ENCODE measurements at regions not wholly inside any gene's neighbourhood (a gene's known extent, or its start where the extent isn't known, plus 50 kb on each side); places are given as distances from the start of the nearest gene placed in this dataset.

DNA sequence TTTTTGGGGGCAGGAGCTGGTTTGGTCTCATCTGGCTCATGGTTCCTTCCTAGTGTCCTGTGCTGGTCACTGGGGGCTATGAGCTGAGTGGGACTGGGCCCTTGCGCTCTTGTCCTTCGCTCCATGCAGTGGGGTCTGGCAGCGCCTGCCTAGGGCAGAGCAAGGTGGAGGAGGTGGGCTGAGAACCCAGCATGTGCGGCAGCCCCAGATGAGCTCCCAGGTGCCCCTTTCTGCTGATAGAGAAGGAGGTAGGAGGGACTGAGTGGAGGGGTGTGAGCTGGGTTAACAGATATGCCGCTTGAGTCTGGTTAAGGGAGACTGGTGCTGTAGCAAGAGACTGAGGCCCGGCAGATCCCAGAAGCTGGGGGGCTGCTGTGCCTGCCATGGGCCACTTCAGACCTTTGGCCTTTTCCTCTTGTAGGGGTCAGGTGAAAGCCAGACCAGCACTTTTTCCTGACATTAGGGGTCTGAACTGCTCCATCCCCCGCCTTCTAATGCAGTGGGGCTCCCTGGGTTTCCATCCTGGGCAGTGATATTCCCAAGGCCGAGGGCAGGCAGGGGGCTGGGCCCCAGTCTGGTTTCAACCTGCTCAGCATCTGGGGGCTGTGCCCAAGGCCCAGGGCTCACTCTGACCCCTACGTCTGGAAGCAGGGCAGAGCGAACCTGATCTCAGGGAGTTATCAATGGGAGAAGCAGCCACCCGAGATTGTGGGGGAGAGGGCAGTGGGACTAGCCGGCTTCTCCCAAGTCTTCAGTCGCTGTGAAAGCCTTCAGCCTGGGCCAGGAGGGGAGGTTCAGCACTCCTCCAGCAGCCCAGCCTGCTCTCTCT lies 62.9 kb upstream of the PRR23C start:
- Mint-ChIP-seq H3K4me1 (no peaks in the 10 kb centered on the region), H3K36me3 (no peaks in the 10 kb centered on the region), H3K27ac (no peak overlapping the region), H3K4me3 (no peak overlapping the region), H3K27me3 (ENCODE audit: low read depth) (peaks cover 6% of the 10 kb centered on the region; the same call in 1 of the 2 replicates), H3K9me3 (no peaks in the 10 kb centered on the region)
- no peak for TF ChIP-seq ZNF219 (CRISPR knock-in tag; IDR thresholded peaks at IDR 0.05; ENCODE audit: borderline replicate concordance)
- TF ChIP-seq FOXJ3 (CRISPR knock-in tag; IDR thresholded peaks at IDR 0.05; ENCODE audit: borderline replicate concordance): no peak
- TF ChIP-seq ZNF317 (CRISPR knock-in tag; IDR thresholded peaks at IDR 0.05; ENCODE audit: borderline replicate concordance, low read depth): no peak
- no peak for TF ChIP-seq CREM (CRISPR knock-in tag; IDR thresholded peaks at IDR 0.05)
- no peak for TF ChIP-seq GRHL2 (CRISPR knock-in tag; IDR thresholded peaks at IDR 0.05; ENCODE audit: insufficient replicate concordance, severe bottlenecking)
- TF ChIP-seq ZNF423 (CRISPR knock-in tag; IDR thresholded peaks at IDR 0.05): no peak
- TF ChIP-seq, protein P1, sequence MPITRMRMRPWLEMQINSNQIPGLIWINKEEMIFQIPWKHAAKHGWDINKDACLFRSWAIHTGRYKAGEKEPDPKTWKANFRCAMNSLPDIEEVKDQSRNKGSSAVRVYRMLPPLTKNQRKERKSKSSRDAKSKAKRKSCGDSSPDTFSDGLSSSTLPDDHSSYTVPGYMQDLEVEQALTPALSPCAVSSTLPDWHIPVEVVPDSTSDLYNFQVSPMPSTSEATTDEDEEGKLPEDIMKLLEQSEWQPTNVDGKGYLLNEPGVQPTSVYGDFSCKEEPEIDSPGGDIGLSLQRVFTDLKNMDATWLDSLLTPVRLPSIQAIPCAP (CRISPR knock-in tag; IDR thresholded peaks at IDR 0.05): no peak
- TF ChIP-seq KAT7 (CRISPR knock-in tag; IDR thresholded peaks at IDR 0.05; ENCODE audit: borderline replicate concordance): no peak
- DNase-seq (ENCODE audit: low spot score) (no peak), ATAC-seq (no peak)
- ChIA-PET CTCF (interaction anchor here (1.7 to 2.5 kb wide), 2 partner anchors 212 to 221 kb away, joined by 5 to 8 read pairs; no protein-coding TSS in a partner anchor), POLR2A (interaction anchor here (0.5 to 0.6 kb wide), 2 partner anchors 146 to 187 kb away, joined by 3 to 4 read pairs; no protein-coding TSS in a partner anchor)

DNA sequence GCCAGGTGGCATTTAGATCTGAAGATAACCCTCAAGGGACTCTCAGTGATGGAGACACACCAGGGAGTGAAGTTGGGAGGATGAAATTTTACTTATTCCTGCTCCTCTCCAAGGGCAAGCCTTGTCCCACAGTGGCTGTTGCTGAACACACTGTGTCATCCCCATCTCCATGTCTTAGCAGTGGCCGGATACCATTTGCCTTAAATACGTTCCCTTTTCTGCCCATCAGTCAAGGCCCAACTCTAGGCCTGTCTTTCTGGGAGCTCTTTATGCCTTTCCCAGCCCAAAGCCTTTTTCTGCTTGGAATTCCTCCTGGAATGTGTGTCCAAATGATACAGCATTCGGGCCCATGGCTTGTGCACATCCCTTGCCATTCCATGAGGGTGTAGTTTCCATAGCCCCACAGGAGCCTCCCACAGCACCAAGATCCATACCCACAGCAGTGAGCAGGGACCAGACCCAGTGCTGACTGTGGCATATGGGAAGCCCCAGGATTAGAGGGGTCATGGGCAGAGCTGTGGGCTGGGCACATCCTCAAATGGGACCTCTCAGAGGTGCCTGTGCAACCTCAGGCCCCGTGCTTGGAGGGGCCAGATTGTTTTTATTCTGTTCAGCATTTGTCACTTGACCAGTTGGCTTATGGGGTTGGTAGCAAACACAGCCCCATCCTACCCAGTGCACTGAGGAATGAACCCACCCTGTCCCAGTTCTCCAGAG lies 63.7 kb upstream of the PRR23C start:
- POLR2A ChIA-PET: no interaction called here
- DNase-seq (ENCODE audit: low spot score): no peak
- no peaks in the 10 kb centered on the region for H3K4me1 Mint-ChIP-seq
- H3K36me3 Mint-ChIP-seq: no peaks in the 10 kb centered on the region
- TF ChIP-seq FOXJ3 (CRISPR knock-in tag; IDR thresholded peaks at IDR 0.05; ENCODE audit: borderline replicate concordance) (no peak), CBFB (CRISPR knock-in tag; IDR thresholded peaks at IDR 0.05; ENCODE audit: low read depth) (no peak), ETV6 (CRISPR knock-in tag; IDR thresholded peaks at IDR 0.05) (no peak), CREB1 (CRISPR knock-in tag; IDR thresholded peaks at IDR 0.05) (no peak), ZNF138 (CRISPR knock-in tag; conservative IDR thresholded peaks at IDR 0.05) (no peak), ZNF219 (CRISPR knock-in tag; IDR thresholded peaks at IDR 0.05; ENCODE audit: borderline replicate concordance) (no peak), OVOL2 (CRISPR knock-in tag; IDR thresholded peaks at IDR 0.05; ENCODE audit: borderline replicate concordance) (no peak)
- TF ChIP-seq, protein P2, sequence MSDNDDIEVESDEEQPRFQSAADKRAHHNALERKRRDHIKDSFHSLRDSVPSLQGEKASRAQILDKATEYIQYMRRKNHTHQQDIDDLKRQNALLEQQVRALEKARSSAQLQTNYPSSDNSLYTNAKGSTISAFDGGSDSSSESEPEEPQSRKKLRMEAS (CRISPR knock-in tag; IDR thresholded peaks at IDR 0.05): no peak
- H3K27ac Mint-ChIP-seq: no peak overlapping the region
- H3K27me3 Mint-ChIP-seq (ENCODE audit: low read depth): peaks cover 6% of the 10 kb centered on the region
- H3K9me3 Mint-ChIP-seq: no peaks in the 10 kb centered on the region
- no peak overlapping the region for H3K4me3 Mint-ChIP-seq
- ATAC-seq: no peak
- CTCF ChIA-PET: interaction anchor here (1.4 to 5.4 kb wide), 3 partner anchors 120 to 220 kb away, joined by 4 to 43 read pairs (median 8); no protein-coding TSS in a partner anchor

DNA sequence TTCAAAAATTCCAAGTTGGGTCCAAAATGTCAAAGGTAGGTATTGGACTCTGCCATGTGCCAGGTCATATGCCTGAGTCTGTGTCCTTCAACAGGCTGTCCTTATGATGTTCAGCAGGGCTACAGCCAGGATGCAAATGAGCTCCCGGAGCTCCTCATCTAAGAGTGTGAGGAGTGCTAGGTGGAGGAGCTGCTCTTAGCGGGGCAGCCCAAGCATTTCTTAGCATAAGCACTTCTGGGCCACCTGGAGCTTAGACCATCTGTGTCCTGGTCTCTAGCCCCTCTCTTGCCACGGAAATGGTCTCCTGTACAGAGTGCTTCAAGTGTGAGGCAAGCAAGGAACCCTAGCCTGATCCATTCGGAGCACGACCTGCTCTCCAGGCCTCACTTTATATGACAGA lies 64.6 kb upstream of the PRR23C start:
- H3K27me3 Mint-ChIP-seq (ENCODE audit: low read depth): peaks cover 6% of the 10 kb centered on the region
- no peak for DNase-seq (ENCODE audit: low spot score)
- TF ChIP-seq ESRRA (CRISPR knock-in tag; IDR thresholded peaks at IDR 0.05; ENCODE audit: borderline replicate concordance) (no peak), FOXJ3 (CRISPR knock-in tag; IDR thresholded peaks at IDR 0.05; ENCODE audit: borderline replicate concordance) (no peak), ZNF263 (CRISPR knock-in tag; IDR thresholded peaks at IDR 0.05; ENCODE audit: low read depth) (no peak), GRHL2 (CRISPR knock-in tag; IDR thresholded peaks at IDR 0.05; ENCODE audit: insufficient replicate concordance, severe bottlenecking) (no peak), ZNF219 (CRISPR knock-in tag; IDR thresholded peaks at IDR 0.05; ENCODE audit: borderline replicate concordance) (no peak), SMAD3 (CRISPR knock-in tag; IDR thresholded peaks at IDR 0.05; ENCODE audit: borderline replicate concordance) (no peak)
- TF ChIP-seq, protein P3, sequence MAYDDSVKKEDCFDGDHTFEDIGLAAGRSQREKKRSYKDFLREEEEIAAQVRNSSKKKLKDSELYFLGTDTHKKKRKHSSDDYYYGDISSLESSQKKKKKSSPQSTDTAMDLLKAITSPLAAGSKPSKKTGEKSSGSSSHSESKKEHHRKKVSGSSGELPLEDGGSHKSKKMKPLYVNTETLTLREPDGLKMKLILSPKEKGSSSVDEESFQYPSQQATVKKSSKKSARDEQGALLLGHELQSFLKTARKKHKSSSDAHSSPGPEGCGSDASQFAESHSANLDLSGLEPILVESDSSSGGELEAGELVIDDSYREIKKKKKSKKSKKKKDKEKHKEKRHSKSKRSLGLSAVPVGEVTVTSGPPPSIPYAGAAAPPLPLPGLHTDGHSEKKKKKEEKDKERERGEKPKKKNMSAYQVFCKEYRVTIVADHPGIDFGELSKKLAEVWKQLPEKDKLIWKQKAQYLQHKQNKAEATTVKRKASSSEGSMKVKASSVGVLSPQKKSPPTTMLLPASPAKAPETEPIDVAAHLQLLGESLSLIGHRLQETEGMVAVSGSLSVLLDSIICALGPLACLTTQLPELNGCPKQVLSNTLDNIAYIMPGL (CRISPR knock-in tag; IDR thresholded peaks at IDR 0.05): no peak
- TF ChIP-seq, protein P4, sequence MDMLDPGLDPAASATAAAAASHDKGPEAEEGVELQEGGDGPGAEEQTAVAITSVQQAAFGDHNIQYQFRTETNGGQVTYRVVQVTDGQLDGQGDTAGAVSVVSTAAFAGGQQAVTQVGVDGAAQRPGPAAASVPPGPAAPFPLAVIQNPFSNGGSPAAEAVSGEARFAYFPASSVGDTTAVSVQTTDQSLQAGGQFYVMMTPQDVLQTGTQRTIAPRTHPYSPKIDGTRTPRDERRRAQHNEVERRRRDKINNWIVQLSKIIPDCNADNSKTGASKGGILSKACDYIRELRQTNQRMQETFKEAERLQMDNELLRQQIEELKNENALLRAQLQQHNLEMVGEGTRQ (CRISPR knock-in tag; IDR thresholded peaks at IDR 0.05): no peak
- TF ChIP-seq, protein P5, sequence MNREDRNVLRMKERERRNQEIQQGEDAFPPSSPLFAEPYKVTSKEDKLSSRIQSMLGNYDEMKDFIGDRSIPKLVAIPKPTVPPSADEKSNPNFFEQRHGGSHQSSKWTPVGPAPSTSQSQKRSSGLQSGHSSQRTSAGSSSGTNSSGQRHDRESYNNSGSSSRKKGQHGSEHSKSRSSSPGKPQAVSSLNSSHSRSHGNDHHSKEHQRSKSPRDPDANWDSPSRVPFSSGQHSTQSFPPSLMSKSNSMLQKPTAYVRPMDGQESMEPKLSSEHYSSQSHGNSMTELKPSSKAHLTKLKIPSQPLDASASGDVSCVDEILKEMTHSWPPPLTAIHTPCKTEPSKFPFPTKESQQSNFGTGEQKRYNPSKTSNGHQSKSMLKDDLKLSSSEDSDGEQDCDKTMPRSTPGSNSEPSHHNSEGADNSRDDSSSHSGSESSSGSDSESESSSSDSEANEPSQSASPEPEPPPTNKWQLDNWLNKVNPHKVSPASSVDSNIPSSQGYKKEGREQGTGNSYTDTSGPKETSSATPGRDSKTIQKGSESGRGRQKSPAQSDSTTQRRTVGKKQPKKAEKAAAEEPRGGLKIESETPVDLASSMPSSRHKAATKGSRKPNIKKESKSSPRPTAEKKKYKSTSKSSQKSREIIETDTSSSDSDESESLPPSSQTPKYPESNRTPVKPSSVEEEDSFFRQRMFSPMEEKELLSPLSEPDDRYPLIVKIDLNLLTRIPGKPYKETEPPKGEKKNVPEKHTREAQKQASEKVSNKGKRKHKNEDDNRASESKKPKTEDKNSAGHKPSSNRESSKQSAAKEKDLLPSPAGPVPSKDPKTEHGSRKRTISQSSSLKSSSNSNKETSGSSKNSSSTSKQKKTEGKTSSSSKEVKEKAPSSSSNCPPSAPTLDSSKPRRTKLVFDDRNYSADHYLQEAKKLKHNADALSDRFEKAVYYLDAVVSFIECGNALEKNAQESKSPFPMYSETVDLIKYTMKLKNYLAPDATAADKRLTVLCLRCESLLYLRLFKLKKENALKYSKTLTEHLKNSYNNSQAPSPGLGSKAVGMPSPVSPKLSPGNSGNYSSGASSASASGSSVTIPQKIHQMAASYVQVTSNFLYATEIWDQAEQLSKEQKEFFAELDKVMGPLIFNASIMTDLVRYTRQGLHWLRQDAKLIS (CRISPR knock-in tag; IDR thresholded peaks at IDR 0.05; ENCODE audit: borderline replicate concordance): no peak

More for the DNA sequence above, 64.6 kb upstream of the PRR23C start:
- Mint-ChIP-seq H3K4me1 (no peaks in the 10 kb centered on the region), H3K9me3 (no peaks in the 10 kb centered on the region), H3K36me3 (no peaks in the 10 kb centered on the region), H3K4me3 (no peak overlapping the region), H3K27ac (no peak overlapping the region)
- ChIA-PET CTCF (interaction anchor here (1.4 to 5.4 kb wide), 3 partner anchors 120 to 219 kb away, joined by 4 to 43 read pairs (median 8); no protein-coding TSS in a partner anchor), POLR2A (no interaction called here)
- no peak for ATAC-seq

Measured in WTC11 (cell line).